ENCODE measurements at regions not wholly inside any gene's neighbourhood (a gene's known extent, or its start where the extent isn't known, plus 50 kb on each side); places are given as distances from the start of the nearest gene placed in this dataset.
"Not testable (repeated sequence)": the region's sequence is repeated elsewhere in the genome, so short reads cannot be mapped to it uniquely, and the experiment has no call there.

DNA sequence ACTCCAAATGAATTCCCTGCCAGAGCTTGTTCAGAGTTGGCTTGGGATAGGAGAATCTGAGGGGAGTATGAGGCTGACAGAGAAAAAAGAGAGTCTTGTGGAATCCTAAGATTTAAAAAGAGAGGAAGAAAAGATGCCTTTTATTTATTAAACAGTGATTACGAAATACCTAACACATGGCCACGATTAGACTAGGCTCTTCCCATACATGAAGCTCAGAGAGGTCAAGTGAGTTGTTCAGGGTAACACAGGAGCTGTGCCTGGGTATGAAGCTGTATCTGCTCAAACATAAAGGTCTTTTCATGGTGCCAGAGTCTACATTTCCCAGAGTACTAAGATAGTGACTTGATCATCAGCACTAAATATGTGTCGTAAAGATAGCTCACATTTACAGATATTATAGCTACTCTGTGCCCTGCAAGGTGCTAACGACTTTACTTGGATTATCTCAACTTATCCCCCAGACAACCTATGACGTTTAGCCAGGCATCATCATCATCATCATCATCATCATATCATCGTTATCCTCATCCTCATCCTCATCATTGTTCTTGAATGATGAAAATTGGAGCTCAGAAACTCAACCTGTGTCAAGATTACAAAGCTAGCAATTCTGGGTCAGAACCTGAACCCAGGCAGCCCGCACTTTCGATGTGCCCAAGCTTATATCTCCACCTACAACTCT, 500.8 kb downstream of the NPIPA7 start:
- no peak for DNase-seq (ENCODE audit: low spot score)

GRCh38 chr16:16881814-16882213, 502.9 kb downstream of the NPIPA7 start:
- no peak for DNase-seq (ENCODE audit: low spot score)

GRCh38 chr16:16882766-16883165, 503.8 kb downstream of the NPIPA7 start:
- no peak for DNase-seq (ENCODE audit: low spot score)

DNA sequence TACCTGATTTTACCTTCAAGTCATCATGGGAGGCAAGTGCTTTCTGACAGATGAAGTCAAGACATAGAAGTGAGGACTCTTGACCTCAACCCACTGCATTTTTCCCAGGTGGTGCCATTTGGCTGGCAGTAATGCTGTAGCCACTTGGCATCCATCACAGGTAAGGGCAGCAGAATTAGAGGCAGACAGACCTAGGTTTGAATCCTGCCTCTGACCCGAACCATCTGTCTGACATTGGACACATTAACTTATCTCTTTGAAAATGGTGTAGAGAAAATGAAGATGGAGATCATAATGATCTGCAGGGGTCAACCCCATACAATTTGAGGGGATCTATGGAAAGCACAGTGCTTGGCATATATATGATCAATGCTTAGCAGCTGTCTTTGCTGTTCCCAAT, 505.5 kb downstream of the NPIPA7 start:
- DNase-seq (ENCODE audit: low spot score): no peak

DNA sequence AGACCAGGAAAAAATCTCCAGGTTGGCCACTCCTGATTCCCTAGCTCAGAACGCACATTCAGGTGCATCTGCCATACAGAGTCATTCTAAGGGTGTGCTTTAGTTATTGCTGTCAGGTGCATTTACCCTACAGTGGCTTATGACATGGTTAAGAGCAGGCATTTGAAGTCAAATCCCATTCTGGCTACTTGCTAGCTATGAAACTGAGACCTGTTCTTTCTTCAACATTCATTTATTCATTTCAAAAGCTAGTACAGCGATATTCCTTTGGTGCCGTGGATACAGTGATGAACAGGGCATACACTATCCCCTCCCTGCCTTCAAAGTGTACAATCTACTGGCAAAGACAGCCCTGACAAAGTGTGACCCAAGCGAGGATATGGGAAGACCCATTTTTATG, 508.3 kb downstream of the NPIPA7 start:
- no peak for DNase-seq (ENCODE audit: low spot score)

DNA sequence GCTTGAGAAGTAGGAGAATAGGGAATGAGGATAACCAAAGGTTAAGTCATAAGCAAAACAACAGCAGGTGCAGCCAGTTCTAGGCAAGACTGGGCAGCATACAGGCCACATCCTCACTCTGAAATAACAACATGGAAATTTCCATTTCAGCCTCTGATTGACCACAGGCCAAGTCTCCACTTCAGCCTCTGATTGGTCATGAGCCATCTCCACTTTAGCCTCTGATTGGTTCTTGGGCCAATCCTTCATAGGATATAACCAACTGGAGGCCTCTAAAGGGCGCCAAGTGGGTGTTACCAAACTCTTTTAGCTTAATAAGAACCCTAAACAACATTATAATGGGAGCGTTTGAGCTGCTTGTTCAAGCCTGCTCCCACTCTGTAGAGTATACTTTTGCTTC, 512.0 kb downstream of the NPIPA7 start:
- no peak for DNase-seq (ENCODE audit: low spot score)

DNA sequence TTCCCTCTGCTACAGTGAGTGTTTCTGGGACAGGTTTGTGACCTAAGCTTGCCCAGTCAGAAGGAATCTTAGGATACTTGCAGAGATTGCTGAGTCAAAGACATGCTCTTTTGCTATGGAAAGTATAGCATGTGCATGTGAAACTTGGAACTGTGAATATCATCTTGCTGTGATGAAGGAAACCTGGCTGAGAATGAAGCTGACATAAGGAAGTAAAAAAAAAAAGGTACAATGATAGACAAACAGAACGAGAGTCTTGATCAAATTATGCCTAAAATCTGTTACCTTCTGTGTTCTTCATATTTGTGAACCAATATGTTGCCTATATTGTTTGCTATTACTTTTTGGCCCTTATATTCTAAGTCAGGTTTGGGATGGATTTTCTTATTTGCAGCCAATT, 525.7 kb downstream of the NPIPA7 start:
- DNase-seq (ENCODE audit: low spot score): no peak

DNA sequence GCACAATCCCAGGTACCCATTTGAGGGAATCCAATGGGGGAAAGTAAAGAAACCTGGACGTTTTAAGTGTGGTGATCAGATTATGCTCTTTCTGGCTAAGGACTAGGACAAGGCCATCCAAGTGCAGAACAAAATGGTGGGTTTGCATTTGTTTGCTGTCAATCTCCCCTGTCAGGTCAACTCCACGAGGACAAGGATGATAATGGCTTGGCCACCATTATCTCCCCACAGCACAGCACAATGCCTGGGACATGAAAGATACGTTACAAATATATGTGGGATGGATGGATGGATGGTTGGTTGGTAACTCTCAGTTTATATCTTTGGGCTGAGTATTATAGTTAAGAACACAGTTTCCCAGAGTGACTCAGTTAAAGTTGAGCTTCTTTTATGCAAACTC, 526.9 kb downstream of the NPIPA7 start:
- no peak for DNase-seq (ENCODE audit: low spot score)

DNA sequence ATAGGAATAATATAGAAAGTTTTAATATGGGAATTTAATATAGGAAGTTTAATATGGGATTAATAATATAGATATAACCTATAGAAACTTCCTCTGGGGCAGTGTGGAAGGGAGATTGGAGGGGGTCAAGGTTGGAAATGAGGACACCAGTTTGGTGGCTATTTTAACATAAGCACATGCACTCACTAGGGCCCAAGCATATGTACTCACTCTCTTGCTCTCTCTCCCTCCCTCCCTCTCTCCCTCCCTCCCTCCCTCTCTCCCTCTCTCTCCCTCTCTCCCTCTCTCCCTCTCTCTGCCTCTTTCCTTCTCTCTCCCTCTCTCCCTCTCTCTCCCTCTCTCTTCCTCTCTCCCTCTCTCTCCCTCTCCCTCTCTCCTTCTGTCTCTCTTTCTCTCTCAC, 528.1 kb downstream of the NPIPA7 start:
- DNase-seq (ENCODE audit: low spot score): no peak

GRCh38 chr16:16908077-16908476, 529.1 kb downstream of the NPIPA7 start:
- no peak for DNase-seq (ENCODE audit: low spot score)

GRCh38 chr16:16909126-16909525, 530.2 kb downstream of the NPIPA7 start:
- DNase-seq (ENCODE audit: low spot score): no peak

DNA sequence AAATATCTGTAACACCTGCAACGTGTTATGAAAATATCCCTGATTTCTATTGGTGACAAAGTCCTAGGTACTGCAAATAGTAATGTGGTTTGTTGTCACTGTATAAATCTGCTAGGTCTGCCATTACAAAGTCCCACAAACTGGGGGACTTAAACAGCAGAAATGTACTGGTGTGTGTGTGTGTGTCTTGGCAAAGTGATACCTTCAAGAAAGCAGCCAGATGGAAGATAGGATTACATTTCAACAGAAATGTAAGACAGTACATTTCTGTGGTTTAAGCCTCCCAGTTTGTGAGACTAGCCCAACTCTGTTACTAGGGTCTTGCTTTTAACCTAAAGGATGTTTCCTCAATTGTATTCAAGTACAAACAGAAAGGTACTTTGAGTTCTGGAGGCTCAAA, 531.7 kb downstream of the NPIPA7 start:
- DNase-seq (ENCODE audit: low spot score): no peak

DNA sequence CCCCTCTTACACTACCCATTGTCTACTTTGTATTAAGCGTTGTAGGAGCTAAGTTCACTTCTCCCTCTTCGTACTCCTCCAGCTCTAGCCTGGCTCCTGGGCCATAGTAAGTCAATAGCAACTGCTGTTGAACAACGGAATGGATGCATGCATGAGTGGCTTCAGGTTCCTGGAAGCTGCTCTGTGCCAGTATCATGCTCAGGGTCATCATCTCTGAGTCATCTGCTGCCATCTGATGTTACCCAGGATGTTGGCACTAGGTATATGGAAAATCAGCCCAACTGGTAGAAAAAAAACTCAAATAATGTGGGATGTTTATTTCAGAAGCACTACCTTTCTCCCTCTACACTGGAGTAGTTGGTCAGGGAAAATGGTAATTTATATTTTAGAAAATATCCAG, 536.8 kb downstream of the NPIPA7 start:
- no peak for DNase-seq (ENCODE audit: low spot score)

- DNase-seq (ENCODE audit: low spot score): no peak
Measured at GRCh38 chr16:16917191-16917785, 538.3 kb downstream of the NPIPA7 start.

DNA sequence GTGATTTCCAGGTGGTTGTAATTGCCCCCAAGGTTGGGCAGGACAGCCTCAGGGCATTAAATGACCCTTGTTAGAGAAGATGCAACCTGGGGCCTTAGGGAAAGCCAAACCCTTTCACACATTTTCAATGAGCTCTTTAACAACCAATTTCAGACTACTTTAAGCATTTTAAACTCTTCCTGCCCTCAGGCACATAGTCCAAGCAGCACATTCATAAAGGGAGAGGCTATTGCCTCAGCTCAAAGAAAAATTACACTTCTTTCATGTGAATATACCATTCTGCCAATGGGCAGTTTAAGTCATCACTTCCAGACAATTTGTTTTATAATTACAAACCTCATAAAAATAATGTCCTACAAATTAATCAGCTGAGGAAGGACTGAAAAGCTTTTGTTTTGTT, 544.5 kb downstream of the NPIPA7 start:
- DNase-seq (ENCODE audit: low spot score): no peak

GRCh38 chr16:16924613-16925012, 545.7 kb downstream of the NPIPA7 start:
- no peak for DNase-seq (ENCODE audit: low spot score)

- no peak for DNase-seq (ENCODE audit: low spot score)
Measured at GRCh38 chr16:16925432-16925831, 545.3 kb downstream of the XYLT1 start.

GRCh38 chr16:16928532-16929109, 542.1 kb downstream of the XYLT1 start:
- no peak for DNase-seq (ENCODE audit: low spot score)

- DNase-seq (ENCODE audit: low spot score): no peak
Measured at GRCh38 chr16:16930309-16931000, 540.3 kb downstream of the XYLT1 start.

- DNase-seq (ENCODE audit: low spot score): no peak
Measured at GRCh38 chr16:16933861-16934260, 536.9 kb downstream of the XYLT1 start.

GRCh38 chr16:16934660-16935059, 536.1 kb downstream of the XYLT1 start:
- no peak for DNase-seq (ENCODE audit: low spot score)

DNA sequence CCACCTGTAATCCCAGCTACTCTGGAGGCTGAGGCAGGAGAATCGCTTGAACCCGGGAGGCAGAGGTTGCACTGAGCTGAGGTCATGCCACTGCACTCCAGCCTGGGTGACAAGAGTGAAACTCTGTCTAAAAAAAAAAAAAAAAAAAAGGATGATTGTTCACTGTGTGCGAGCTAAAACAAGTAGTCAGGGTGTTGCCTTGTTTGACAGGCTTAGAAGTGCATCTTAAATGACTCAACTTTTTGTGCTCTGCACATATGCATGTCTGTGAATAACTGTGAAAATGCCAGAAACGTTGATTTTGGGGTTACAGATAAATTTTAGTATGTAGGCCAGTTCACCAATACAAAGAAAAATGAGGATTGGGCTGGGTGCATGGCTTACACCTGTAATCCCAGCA, 534.9 kb downstream of the XYLT1 start:
- DNase-seq (ENCODE audit: low spot score): not testable (repeated sequence)

- no peak for DNase-seq (ENCODE audit: low spot score)
Measured at GRCh38 chr16:16937576-16937975, 533.2 kb downstream of the XYLT1 start.

All from hepatic stellate cell (primary cell).